Activated CD4-positive, alpha-beta T cell treated with anti-CD3 and anti-CD28 coated beads, Interleukin-2, amount 50 U/mL, for 1 hour (primary cell): ENCODE measurements at regions not wholly inside any gene's neighbourhood (a gene's known extent, or its start where the extent isn't known, plus 50 kb on each side); places are given as distances from the start of the nearest gene placed in this dataset.
"Not testable (repeated sequence)": the region's sequence is repeated elsewhere in the genome, so short reads cannot be mapped to it uniquely, and the experiment has no call there.

Source experiments
- DNase-seq: peaks from one replicate; pipeline ENCODE4 v3.0.0-alpha.2; 2020

GRCh38 chr13:111479412-111479811 is 159.0 kb downstream of the TEX29 start:
- no peak for DNase-seq

- DNase-seq, result no peak
Measured at GRCh38 chr13:111480503-111480902, 160.1 kb downstream of the TEX29 start.

GRCh38 chr13:111480976-111481375 is 160.5 kb downstream of the TEX29 start:
- no peak for DNase-seq

- no peak for DNase-seq
Measured at GRCh38 chr13:111482126-111482525, 161.7 kb downstream of the TEX29 start.

GRCh38 chr13:111482806-111483620 is 162.6 kb downstream of the TEX29 start:
- DNase-seq, result no peak

GRCh38 chr13:111483621-111483987 is 163.2 kb downstream of the TEX29 start:
- DNase-seq, result no peak

- DNase-seq, result no peak
Measured at GRCh38 chr13:111484141-111484925, 163.9 kb downstream of the TEX29 start.

GRCh38 chr13:111484959-111485358 is 164.5 kb downstream of the TEX29 start:
- DNase-seq, result no peak

GRCh38 chr13:111485491-111486250 is 165.2 kb downstream of the TEX29 start:
- DNase-seq, result no peak

- no peak for DNase-seq
Measured at GRCh38 chr13:111486331-111486730, 165.9 kb downstream of the TEX29 start.

GRCh38 chr13:111486801-111487200 is 166.4 kb downstream of the TEX29 start:
- no peak for DNase-seq

GRCh38 chr13:111488486-111489132 is 168.2 kb downstream of the TEX29 start:
- no peak for DNase-seq

- no peak for DNase-seq
Measured at GRCh38 chr13:111489301-111489700, 168.9 kb downstream of the TEX29 start.

GRCh38 chr13:111490611-111491010 is 170.2 kb downstream of the TEX29 start:
- no peak for DNase-seq

- DNase-seq, result no peak
Measured at GRCh38 chr13:111491021-111491420, 170.6 kb downstream of the TEX29 start.

- no peak for DNase-seq
Measured at GRCh38 chr13:111491659-111492058, 171.2 kb downstream of the TEX29 start.

- no peak for DNase-seq
Measured at GRCh38 chr13:111492341-111492950, 172.0 kb downstream of the TEX29 start.

GRCh38 chr13:111492958-111493357 is 172.5 kb downstream of the TEX29 start:
- DNase-seq, result no peak

GRCh38 chr13:111493468-111493867 is 173.0 kb downstream of the TEX29 start:
- no peak for DNase-seq

- DNase-seq, result no peak
Measured at GRCh38 chr13:111494641-111495040, 174.2 kb downstream of the TEX29 start.

GRCh38 chr13:111501596-111502535 is 181.4 kb downstream of the TEX29 start:
- DNase-seq, result not testable (repeated sequence)
